ENCODE measurements at regions not wholly inside any gene's neighbourhood (a gene's known extent, or its start where the extent isn't known, plus 50 kb on each side); places are given as distances from the start of the nearest gene placed in this dataset.

DNA sequence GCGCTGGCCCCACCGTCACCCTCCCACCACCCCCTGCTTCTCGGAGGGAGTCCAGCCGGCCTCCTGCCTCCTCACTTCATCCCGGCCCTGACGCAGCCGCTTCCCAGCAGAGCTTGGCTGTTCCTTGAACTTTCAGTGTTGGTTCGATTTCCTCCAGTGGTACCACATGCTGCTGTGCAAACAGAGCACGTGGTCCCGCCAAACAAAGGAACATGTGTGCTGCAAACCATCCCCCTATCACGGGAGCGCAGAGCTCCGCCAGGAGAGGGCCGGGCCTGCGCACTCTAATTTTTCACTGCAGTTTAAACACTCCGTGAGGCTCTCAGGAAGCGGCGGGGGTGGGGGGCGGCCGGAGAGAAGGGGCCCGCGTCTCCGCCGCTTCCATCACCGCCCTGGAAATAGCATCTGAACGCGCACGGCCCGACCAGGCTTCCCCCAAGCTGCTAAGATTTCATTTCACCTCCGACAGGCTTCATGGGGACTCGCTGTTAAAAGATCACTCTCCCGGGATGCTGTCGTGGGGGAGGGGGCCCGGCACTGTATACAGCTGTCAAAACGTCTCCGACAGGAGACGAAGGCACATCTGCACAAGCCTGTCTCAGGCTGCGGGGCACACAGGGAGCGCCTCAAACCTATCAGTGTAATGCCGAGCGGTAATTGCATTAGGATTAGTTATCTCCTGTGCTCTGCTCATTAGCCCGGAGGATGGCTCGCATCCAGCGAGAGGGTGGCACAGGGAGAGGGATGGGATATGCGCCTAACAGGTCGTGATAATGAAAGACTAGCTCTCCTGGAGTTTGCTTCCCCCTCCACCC is 269.9 kb upstream of the SORL1-AS1 start:
- no peak for DNase-seq (ENCODE audit: low read depth)
- TF ChIP-seq, protein P1, sequence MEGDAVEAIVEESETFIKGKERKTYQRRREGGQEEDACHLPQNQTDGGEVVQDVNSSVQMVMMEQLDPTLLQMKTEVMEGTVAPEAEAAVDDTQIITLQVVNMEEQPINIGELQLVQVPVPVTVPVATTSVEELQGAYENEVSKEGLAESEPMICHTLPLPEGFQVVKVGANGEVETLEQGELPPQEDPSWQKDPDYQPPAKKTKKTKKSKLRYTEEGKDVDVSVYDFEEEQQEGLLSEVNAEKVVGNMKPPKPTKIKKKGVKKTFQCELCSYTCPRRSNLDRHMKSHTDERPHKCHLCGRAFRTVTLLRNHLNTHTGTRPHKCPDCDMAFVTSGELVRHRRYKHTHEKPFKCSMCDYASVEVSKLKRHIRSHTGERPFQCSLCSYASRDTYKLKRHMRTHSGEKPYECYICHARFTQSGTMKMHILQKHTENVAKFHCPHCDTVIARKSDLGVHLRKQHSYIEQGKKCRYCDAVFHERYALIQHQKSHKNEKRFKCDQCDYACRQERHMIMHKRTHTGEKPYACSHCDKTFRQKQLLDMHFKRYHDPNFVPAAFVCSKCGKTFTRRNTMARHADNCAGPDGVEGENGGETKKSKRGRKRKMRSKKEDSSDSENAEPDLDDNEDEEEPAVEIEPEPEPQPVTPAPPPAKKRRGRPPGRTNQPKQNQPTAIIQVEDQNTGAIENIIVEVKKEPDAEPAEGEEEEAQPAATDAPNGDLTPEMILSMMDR (IDR thresholded peaks at IDR 0.05; ENCODE audit: insufficient read depth, low read depth, low read length, missing control alignments), result no peak
- H3K4me3 ChIP-seq (ENCODE audit: low read depth, low read length), result no peak overlapping the region

DNA sequence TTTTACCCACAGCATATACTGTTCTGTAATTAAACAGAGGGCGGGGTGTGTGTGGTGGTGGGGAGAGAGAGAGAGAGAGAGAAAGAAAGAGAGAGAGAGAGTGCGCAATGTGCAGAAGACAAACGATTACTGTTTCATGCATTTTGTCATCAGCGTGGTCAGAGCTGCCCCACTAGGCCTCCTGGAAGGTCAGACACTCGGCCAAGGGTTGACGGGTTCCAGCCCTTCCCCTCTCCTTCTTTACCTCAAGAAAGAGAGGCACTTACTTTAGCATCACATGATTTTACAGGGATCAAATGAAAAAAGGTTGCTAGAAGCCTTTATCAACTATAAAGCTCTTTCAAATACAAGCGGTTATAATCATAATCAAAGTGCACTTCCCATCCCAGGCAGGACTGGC is 269.2 kb upstream of the SORL1-AS1 start:
- TF ChIP-seq, protein P1 (IDR thresholded peaks at IDR 0.05; ENCODE audit: insufficient read depth, low read depth, low read length, missing control alignments), result no peak
- H3K4me3 ChIP-seq (ENCODE audit: low read depth, low read length), result no peak overlapping the region

DNA sequence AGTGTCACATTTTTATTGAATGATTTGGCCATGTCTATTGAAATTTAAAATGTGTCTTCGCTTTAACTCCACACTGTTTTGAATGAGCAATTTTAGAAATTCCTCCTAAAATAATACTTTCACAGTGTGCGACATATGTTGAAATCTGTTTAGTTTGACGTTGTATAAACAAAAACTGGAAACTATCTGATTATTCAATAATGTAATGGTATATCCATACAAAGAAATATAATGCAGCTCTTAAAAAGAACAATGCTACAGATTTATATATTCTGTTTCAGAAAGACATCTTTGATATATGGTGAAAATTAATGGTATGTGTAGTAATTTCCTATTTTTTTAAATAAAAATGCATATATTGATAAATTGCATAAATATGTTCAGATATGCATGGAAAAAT is 268.7 kb upstream of the SORL1-AS1 start:
- DNase-seq (ENCODE audit: low read depth), result no peak

More for the DNA sequence above, 269.2 kb upstream of the SORL1-AS1 start:
- no peak for DNase-seq (ENCODE audit: low read depth)

DNA sequence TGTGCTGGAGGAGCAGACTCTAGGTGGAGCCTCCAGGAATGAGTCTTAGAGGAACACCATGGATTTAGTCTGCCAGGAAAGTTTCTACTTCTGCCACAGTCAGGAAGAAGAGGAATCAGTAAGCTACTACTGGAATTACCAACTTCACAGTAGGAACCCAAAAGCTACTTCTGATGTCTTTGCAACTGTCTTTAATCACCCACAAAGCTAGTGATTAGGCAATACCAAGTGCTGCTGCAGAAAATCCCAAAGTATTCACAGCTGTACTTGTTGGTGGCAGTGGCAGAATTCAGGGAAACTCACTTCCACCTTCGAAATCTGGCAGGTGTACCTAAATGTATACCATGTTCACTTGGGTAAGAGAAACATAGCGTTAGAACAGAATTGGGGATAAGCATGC is 264.5 kb upstream of the SORL1-AS1 start:
- TF ChIP-seq, protein P1 (IDR thresholded peaks at IDR 0.05; ENCODE audit: insufficient read depth, low read depth, low read length, missing control alignments), result no peak
- H3K4me3 ChIP-seq (ENCODE audit: low read depth, low read length), result no peak overlapping the region
- DNase-seq (ENCODE audit: low read depth), result no peak

More for the DNA sequence above, 268.7 kb upstream of the SORL1-AS1 start:
- TF ChIP-seq, protein P1 (IDR thresholded peaks at IDR 0.05; ENCODE audit: insufficient read depth, low read depth, low read length, missing control alignments), result no peak
- H3K4me3 ChIP-seq (ENCODE audit: low read depth, low read length), result no peak overlapping the region

DNA sequence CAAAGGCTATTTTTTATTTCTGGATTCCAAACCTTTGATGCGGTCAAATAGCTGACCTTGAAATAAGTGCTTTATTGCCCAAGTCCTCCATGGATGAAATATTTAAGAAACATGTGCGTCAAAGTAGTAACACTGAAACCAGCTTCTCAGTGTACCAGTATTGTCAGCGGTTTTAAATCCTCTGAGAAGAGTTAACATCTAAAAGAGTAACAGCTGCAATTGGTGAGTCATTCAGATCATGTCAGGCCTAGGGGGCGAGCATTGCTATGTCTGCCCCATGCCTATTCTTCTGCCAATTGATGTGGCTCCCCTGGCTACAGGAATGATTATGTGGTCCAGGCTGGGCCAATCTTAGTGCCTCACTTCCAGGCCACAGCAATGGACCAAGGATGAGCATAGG is 263.3 kb upstream of the SORL1-AS1 start:
- TF ChIP-seq, protein P1 (IDR thresholded peaks at IDR 0.05; ENCODE audit: insufficient read depth, low read depth, low read length, missing control alignments), result no peak
- H3K4me3 ChIP-seq (ENCODE audit: low read depth, low read length), result no peak overlapping the region
- no peak for DNase-seq (ENCODE audit: low read depth)

DNA sequence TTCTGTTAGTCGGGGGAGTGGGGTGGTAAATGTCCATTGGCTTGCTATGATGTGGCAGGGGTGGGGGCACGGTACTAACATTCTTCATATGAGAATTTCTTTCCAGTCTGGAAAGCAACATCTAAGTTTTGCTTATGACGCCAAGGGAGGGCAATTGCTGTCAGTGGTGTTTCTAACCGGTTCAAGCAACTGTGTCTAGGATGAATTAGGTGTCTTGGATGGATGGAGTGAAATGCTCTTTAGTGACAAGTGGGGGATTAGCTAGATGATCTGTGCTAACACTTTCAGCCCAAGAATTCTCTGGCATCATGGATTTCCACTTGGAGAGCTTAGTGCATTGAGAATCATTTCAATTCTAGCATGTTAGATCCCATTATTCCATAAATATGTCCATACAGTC is 262.6 kb upstream of the SORL1-AS1 start:
- no peak overlapping the region for H3K4me3 ChIP-seq (ENCODE audit: low read depth, low read length)
- no peak for DNase-seq (ENCODE audit: low read depth)
- TF ChIP-seq, protein P1 (IDR thresholded peaks at IDR 0.05; ENCODE audit: insufficient read depth, low read depth, low read length, missing control alignments), result no peak

DNA sequence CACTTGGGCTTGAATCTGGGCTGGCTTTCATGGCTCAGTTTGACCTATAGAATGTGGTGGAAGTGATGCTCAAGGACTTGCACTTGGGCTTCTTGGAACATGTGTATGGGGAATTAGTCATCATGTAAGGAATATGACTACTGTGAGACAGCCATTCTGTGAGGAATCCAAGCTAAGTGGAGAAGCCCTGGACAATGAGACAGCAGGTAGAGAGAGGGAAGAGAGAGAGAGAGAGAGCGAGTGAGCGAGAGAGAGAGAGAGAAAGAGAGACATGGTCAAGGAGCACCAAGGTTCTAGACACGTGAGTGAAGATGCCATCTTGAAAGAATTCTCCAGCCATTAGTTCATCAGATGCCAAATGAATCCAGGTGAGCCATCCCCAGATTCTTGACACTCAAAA is 261.6 kb upstream of the SORL1-AS1 start:
- no peak for DNase-seq (ENCODE audit: low read depth)
- H3K4me3 ChIP-seq (ENCODE audit: low read depth, low read length), result no peak overlapping the region
- TF ChIP-seq, protein P1 (IDR thresholded peaks at IDR 0.05; ENCODE audit: insufficient read depth, low read depth, low read length, missing control alignments), result no peak

Data from GM12865 (cell line).